Activated naive CD4-positive, alpha-beta T cell treated with Interleukin-2 at 50 U/mL for 16 hours (primary cell): ENCODE measurements at regions not wholly inside any gene's neighbourhood (a gene's known extent, or its start where the extent isn't known, plus 50 kb on each side); places are given as distances from the start of the nearest gene placed in this dataset.
"Not testable (repeated sequence)": the region's sequence is repeated elsewhere in the genome, so short reads cannot be mapped to it uniquely, and the experiment has no call there.

Experiments used
- DNase-seq: peaks from one replicate; pipeline ENCODE4 v3.0.0-alpha.2; 2020

DNA sequence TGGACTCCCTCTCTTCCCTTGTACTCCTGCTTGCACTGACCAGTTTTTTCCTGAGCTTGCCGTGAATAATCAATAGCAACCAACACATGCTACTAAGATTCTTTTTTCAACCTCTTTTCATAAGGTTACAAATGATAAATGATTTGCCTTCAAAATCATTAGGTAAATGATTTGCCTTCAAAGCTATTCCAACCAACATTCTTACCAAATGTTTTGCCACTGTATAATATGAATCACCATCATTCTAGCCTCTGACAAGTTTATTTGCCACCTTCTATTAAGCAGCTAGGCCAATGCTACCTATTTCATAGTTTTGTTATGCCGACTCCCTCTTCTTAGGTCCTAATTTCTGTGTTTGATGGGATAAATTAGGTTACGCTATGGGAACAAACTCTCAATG, 385.1 kb downstream of the DTWD2 start:
- no peak for DNase-seq

DNA sequence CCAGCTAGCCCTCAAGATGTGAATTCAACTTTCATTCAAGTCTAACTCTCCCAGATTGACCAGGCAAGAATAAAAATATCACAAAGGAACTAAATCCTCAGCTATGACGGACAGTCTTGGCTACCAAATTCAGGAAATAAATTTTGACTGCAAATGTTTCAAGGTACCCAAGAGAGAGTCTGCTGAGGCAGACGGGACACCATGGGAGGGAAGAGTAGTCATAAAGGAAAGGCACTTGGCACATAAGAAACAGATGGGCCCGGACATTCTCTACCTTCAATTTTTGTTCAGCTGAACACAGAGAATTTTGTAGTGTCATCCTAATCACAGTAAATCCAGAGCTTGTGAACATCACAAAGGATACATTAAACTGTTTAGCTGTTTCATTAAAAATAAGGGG, 390.0 kb downstream of the DTWD2 start:
- no peak for DNase-seq

DNA sequence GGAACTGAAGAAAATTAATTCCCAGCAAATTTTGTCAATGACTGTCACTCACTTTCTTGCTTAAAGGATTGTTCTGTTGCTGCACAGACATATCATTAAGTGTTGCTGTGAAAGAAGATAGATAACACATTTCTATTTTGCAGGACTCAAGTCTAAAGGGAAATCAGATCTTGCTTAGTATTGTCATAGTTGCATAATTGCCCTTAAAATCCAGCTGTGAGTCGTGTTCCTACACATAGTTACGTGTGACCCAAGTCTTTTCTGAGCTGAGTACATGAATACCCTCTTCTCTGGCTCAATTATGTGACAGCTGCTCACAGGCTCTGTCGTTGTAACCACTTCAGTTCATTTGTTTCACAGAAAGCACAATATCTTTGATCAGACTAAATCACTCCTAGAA, 390.8 kb downstream of the DTWD2 start:
- no peak for DNase-seq

DNA sequence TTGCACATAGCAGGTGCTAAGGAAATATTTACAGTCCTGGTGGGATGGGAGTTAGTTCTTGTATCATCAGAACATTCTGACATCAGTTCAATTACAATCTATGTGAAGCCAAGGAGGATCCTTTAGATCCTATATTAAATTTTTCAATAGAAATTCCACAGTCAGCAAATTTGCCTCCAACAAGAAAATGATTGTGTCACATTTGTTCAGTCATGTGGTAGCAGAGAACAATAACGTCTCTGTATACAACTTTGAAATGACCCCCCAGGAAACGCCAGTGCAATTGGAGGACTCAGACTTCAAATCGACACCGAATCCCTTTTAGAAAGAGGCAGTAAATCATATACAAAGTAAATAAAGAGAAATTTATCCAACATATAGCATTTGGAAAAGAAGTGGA, 392.1 kb downstream of the DTWD2 start:
- no peak for DNase-seq

DNA sequence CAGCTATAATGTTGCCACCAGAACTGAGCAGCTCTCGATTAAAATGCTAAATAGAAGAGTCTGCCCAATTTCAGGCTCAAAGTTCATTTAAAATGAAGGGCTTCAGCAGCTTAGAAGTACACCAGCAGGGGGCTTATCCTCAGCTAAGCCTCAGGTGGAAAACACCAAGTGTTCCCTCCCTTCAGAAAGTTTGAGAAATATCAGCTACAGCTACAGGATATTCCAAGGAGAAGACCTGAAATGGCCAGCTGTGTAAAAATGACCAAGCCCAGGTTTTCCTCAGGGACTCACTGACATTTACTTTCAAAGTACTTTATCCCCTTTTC, 395.4 kb downstream of the DTWD2 start:
- no peak for DNase-seq

DNA sequence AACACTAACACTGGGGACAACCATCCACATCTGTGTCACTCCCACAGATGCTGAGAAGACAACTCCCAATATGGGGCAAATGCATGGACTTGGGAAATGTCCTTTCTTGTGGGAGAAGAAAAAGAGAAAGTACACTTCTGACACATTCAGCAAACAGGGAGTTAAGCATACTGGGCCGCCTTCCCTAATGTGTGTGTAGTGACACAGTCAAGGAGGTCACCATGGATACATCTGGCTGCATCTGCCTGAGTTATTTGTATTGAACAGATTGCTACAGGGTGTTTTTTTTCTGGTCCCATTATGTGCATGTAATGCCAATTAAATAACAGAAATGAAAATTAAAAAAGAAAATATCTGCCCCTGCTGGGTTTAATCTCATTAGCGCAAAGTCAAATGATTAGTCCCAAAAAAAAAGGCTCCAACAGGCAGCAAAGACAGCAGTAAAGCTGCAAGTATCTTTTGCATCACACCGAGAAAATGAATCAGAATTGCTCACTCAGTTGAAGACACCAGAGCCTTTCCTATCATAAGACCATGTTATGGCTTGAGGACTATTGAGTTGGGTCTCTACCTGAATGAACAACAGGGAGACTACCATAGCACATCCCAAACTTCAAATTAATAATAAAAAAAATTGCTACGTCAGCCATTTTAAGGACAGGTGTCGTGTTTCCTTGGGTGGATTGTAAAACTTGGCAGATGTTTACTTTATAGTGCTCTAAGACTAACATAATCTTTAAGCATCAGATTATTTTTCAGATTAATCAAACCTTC, 395.9 kb downstream of the DTWD2 start:
- no peak for DNase-seq

DNA sequence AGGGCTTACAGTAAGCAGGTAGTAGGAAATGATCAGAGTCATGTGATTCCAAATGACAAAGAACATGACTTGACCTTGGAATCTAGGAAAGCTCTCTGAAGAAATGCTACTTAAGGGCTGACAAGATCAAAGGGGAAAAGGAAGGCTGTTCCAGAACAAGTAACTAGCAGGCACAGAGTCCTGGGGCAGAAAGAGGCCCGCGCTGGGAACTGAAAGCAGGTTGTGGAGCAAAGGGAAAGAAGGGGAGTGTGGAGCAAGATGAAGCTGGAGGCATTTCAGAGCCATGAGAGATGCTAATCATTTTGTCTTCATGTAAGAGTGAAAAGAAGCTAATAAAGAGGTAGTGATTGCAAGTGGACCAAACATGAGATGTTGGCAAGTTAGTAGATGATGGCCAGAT, 397.5 kb downstream of the DTWD2 start:
- no peak for DNase-seq

DNA sequence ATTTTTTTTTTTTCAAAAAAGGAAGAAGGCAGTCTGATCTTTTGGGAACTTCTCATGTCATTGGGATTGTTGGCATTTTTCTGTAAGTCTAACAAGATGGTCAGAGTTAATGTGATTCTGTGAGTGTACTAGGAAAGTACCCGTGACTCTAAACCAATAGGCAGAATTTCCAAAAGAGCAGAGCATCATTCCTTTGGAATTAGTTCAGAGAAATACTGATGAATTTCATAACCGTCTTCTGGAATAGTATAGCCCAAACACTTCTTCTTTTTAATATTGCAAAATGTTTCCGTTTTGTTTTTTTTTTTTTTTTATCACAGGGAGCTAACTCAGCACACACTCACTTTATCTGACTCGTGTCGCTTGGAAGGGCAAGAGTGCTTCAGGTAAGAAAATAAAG, 407.4 kb downstream of the DTWD2 start:
- DNase-seq = no peak

DNA sequence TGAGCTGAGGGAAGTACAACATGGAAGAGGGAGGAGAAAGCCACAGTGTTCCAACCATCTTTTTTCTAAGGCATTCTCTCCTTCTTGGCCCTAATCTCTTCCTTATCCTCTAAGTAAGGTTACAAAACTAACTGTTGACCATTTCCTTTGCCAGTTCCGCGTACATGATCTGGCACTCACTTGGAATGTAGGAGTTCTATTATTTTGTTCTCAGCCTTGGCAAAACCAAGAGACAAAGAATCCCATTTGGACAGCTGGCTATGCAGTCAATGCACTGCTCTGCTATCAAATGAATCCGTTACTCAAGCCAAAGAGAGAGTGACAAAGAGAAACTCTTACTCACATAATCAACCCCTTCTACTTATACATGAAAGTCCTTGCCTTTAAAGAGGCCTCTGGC, 410.3 kb downstream of the DTWD2 start:
- DNase-seq = no peak

DNA sequence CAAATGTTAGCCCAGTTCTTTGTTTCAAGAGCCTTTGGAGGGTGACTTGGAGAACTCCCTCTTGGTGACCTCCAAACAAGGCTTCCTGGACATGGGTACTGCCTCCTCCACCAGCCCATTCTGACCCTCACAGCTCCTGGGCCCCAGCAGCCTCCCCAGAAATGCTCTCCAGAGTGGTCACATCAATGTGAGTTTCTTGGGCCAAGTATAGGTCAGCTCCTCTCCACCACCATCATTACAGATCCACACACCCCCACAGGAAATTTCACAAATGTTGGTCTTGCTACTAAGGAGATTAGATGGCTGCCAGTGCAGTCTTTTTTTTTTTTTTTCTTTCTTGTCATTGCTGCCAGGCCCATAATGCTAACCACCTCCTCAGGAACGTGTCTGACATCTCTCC, 410.7 kb downstream of the DTWD2 start:
- no peak for DNase-seq

DNA sequence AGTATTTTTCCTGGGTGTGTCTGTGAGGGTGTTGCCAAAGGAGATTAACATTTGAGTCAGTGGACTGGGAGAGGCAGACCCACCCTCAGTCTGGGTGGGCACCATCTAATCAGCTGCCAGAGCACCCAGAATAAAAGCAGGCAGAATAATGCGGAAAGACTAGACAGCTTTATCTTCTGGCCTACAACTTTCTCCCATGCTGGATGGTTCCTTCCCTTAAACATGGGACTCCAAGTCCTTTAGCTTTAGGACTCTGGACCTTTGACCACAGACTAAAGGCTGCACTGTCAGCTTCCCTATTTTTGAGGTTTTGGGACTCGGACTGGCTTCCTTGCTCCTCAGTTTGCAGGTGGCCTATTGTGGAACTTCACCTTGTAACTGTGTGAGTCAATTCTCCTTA, 418.1 kb downstream of the DTWD2 start:
- DNase-seq = not testable (repeated sequence)

DNA sequence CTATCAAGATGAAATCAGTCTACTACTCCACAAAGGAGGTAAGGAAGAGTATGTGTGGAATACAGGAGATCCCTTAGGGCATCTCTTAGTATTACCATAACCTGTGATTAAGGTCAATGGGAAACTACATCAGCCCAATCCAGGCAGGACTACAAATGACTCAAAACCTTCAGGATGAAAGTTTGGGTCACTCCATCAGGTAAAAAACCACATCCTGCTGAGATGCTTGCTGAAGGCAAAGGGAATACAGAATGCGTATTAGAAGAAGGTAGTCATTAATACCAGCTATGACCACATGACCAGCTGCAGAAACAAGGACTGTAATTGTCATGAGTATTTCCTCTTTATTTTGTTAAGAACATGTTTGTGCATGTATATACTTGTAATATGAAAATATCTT, 418.8 kb downstream of the DTWD2 start:
- DNase-seq = not testable (repeated sequence)

DNA sequence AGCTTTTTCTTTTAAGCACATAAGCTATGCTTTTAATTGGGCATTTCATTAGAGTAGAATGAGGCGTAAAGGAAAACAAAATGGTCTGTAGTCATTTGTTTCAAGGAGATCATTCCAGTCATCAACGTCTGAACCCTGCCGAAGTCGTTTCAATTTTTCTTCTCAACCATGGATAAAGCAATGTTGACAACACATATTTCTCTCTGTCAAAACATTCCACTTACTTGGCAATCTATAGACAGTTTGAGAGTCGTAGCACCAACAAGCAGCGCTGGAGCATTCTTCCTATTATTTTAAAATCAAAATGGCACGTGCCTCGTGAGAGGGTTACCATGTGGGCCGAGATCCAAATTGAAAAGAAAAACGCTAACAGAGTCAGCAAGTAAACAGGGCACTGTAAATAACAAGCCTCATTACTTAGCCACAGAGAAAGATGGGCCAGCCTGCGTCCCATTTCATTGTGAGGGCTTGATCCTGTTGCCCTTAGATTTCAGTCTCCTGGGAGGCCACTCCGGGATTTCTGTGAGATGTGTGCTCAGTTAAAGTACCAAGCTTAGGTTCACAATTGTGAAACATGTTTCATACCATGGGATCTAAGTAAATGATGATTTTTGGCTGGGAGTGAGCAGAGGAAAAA, 422.9 kb downstream of the DTWD2 start:
- no peak for DNase-seq

DNA sequence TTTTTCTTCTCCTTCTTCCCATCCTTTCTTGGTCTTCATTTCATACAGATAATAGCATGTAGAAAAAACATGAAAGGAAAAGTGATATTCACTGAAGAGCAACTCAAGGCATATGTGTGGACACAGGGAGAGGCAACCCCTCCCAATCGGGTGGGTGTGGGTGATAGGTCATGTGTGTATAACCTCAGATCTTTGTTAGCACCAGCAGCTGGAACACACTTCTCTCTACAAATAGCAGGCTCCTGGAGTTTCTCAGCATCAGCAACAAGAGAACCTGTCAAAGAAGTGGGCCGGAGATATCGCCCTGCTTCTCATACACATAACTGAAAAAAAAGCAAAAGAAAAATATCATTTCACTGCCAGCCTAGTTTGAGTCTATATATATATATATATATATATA, 426.4 kb downstream of the DTWD2 start:
- no peak for DNase-seq

DNA sequence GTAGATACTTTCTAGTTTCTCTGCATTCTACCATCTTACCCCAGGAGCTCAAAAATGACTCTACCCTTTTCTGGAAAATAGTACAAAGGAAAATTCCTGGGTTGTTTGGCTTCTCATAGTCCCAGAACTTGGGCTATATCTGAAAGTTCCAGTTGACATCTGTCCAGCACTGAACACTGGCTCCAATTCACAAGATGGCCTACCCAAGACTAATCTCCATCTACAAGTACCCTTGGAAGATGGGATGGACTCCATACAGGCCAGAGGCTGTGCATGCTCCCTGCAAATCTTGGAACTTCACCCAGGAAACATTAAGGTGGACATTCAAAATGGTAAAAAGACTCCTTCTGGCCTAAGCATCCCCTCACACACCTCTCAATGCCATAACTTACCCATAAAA, 427.1 kb downstream of the DTWD2 start:
- no peak for DNase-seq

DNA sequence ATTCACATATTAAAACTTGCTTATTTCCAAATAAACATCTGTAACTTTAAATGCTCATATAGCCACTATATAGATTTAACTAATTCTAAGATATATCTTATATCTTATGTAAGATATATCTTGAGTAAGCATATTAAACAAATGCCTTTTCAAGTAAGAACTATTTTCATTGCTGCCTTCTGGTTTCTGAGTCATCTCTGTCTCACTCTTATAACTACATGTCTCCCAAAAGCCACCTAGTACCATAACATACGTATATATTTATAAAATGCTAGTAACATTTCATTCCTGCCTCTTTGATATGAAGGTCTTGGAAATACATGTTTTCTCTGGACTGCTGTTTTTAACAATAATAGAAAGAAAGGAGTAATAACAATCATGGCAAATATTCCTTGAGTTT, 429.5 kb downstream of the DTWD2 start:
- DNase-seq = no peak

DNA sequence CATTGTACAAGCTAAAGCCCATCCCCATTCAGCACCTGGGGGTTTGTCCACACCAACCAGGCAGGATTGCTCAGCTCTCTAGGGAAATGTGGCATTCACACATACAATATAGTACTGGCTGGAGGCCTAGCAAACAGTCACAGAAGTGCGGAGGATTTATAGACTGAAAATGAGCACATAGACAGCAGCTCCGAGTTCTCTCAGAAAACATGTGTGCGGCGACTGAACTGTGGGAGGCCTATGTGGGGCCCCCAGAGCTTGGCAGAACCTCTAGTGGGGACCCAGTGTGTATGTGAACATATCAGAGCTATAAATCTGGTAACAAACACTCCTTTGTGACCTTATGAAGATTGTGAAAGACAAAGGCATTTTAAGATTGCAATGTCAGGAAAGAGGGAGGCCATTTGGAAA, 431.1 kb downstream of the DTWD2 start:
- no peak for DNase-seq

DNA sequence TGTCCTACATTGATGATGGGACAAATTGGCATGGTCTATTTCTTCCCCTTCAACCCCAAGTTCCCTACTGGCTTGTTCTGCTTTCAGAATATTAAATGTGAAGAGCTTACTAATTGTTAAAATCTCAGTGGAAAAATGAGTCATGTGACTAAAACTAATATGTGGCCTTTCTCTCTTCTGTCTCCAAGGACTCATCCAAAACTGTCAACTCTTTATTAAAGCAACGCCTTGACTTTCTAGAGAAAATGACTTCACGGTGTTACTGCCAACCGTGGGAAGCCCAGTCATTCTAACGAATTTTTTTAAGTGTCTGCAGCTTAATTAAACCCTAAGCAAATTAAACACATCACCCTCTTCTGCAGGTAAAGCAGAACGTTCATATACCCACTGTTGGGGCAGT, 431.6 kb downstream of the DTWD2 start:
- no peak for DNase-seq

DNA sequence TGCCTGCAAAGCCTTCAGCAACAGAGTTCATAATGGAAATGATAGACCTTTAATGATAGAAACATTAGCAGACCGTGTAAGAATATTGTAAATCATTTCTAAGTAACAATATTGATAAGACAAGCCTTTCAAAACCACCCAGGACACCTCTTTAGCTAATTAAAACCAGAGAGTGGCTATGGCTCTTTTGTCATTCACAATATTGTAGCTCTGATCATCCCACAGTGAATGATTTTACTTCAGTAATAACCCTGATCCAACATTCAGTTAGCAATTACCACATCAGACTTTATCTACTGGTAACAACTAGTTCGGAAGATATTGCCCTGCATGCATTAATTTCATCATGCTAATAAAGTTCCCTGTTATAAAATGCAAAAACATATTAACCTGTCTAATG, 432.6 kb downstream of the DTWD2 start:
- no peak for DNase-seq

DNA sequence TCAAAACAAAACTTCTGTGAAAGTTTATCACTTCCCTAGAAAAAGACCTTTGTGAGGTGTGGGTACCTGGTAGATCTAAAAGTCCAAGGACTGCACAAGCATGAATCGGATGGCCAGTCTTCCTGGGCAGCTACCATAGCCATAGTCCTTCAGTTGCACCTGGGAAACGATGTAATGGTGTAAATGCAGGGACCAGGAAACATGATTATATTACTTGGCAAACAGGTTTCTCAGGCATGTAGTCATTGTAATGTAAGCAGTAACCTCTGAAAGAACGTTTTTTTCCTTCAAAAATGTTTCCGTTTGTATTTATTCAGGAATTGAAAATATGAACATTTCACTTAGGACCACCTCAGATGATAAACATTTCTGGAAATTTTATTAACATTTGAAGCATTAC, 433.4 kb downstream of the DTWD2 start:
- no peak for DNase-seq

DNA sequence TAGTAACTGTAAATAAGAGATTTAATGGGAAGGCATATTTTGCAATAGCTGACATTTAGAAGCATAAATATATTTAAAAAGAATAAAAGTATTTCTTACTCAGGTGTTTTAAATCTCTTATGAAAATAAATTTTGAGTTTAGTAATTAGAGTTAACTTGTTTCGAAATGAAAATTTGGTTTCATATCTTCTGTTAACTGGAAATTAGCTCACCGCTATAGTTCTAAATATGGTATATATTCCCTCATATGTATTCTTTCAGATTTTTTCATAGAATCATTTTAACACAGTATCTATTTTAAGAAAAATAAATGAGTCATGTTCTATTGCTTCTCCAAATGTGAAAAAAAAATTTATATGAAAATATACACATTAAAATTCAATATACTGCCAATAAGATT, 434.1 kb downstream of the DTWD2 start:
- no peak for DNase-seq

DNA sequence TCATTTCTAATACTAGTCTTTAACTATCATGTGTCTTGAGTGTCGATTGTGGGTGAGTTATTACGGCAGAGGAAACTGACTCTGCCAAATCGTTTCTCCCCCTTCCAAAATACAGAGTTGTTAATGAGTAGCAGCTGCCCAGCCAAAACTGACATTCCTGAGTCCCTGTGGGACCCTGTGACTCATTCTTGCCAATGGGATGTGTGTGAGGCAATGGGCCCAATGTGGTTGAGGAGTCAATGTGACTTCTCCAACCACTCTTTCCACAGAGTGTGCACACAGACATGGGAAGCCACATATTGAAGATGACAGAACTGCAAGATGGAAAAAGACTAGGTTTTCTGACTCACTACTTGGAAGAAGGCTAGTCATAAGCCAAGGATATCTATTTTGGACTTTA, 434.7 kb downstream of the DTWD2 start:
- no peak for DNase-seq

DNA sequence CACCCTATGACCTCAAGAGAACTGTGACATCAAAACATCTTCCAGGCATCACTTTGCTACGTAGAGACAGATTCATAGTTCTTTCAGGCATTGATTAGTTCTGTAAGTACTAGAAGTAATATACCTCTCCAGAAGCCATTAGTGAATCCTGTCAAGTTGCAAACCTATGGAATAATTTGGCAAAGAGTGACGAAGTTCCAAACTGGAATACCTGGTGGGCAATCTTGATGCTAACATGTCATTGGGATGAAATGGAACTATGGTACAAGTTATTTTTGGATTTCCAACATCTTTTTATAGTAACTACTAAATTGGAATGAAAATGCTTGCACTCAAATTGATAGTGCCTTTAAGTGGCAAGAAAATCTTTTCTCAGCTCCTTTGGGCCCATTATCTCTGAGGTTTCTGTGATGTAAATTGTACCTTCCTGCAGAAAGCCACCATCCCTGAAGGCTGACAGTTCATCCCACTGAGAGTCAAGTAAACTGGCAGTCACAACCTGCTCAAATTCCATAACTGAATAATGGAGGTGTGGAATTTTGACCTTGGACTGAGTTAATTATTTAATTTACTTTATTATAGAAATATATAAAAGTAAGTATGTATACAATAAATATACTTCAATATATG, 435.5 kb downstream of the DTWD2 start:
- no peak for DNase-seq

DNA sequence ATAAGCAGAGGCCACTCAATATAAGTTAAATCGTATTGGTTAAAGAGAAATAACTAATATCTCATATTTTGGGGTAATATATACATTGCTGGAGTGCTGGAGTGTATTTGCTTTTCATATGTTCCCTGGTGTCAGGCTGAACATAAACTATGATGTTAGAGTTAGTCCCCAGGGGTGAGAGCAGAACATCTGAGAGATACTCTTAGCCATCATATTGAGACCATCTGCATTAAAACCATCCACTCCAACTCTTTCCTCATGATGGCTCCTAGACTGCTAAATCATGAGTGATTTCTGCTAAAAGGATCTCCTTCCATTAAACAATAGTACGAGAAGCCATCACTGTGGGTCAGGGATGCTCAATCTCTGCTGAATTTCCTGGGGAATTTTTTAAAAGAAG, 436.2 kb downstream of the DTWD2 start:
- no peak for DNase-seq

DNA sequence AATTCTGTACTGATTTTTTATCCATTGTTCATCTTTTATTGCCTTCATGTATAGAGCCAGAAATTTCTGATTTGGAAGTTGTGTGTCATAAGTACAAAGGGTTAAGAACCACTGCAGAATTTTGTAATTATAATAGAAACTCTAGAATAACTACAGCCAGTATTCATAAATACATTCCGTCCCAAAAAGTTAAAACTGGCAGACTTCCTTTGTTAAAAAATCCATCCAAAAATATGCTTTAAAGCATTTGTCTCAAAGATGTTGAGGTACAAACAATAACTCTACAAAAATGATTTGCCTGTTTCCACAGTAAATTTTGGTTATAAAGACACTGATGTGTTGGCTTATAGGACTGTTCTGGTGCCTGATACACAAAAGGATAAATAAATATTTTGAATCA, 436.6 kb downstream of the DTWD2 start:
- DNase-seq = no peak
